BLaER1 treated with 17β-estradiol and CSF1 and Interleukin-3, amounts not matched to agents 10 nM and 100 nM (cell line): ENCODE measurements at regions not wholly inside any gene's neighbourhood (a gene's known extent, or its start where the extent isn't known, plus 50 kb on each side); places are given as distances from the start of the nearest gene placed in this dataset.

Source experiments
- H3K27ac ChIP-seq, 11 experiments: shearing (Covaris generic); formaldehyde crosslinking; 2 replicates each; pipeline ENCODE4 v1.8.1; 2022
- H3K27me3 ChIP-seq, 11 experiments: shearing (Covaris generic); formaldehyde crosslinking; 2 replicates each; pipeline ENCODE4 v1.8.1; 2022
- H3K36me3 ChIP-seq, 11 experiments: shearing (Covaris generic); formaldehyde crosslinking; 2 replicates each; pipeline ENCODE4 v1.8.1; 2022
- H3K4me1 ChIP-seq, 10 experiments: shearing (Covaris generic); formaldehyde crosslinking; 2 replicates each; pipeline ENCODE4 v1.8.1; 2022
- H3K4me2 ChIP-seq, 11 experiments: shearing (Covaris generic); formaldehyde crosslinking; 2 replicates each; pipeline ENCODE4 v1.8.1; 2022
- H3K4me3 ChIP-seq, 10 experiments: shearing (Covaris generic); formaldehyde crosslinking; 2 replicates each; pipeline ENCODE4 v1.8.1; 2022
- H3K9ac ChIP-seq, 11 experiments: shearing (Covaris generic); formaldehyde crosslinking; 2 replicates each; pipeline ENCODE4 v1.8.1; 2022
- H3K9me3 ChIP-seq, 11 experiments: shearing (Covaris generic); formaldehyde crosslinking; replicated peaks in 1 of 11; 2 replicates each; pipeline ENCODE4 v1.8.1; 2022
- H4K20me1 ChIP-seq, 11 experiments: shearing (Covaris generic); formaldehyde crosslinking; 2 replicates each; pipeline ENCODE4 v1.8.1; 2022
- Cebpa-rat ChIP-seq, 11 experiments: shearing (Covaris generic); IDR thresholded peaks; 2 replicates each; pipeline ENCODE4 v1.8.1; 2022

DNA sequence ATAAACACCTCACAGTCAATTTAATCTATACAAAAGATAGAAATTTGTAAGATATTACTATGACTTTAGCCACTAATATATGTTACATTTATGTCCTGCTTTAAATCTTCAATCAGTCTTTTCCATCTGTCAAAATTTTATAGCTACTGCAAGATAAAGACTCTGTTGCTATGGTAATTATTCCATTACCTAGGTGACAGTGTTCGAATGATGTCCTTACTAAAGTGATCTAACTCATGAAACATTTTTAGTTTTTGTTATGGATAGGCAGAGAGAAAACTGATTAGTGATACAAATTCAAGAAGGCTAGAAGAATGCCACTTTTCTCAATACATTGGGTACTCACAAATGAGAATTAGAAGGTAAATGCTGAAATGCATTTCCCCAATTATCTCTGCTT is 359.9 kb upstream of the FSHR start:
- peaks cover 0 to 9% (median 3%) of the 10 kb centered on the region in 10 experiments; a peak in 4 of 20 replicates for H3K4me1 ChIP-seq
- peaks cover 0 to 3% (median 0%) of the 10 kb centered on the region in 11 experiments; a peak in 1 of 22 replicates for H3K9me3 ChIP-seq
- no peak for TF ChIP-seq Cebpa-rat (IDR thresholded peaks at IDR 0.05)

GRCh38 chr2:49490710-49491109 is 336.4 kb upstream of the FSHR start:
- peaks cover 0 to 12% (median 7%) of the 10 kb centered on the region in 11 experiments; a peak in 6 of 22 replicates for H3K9me3 ChIP-seq
- no peak for TF ChIP-seq Cebpa-rat (IDR thresholded peaks at IDR 0.05)

More for the DNA sequence above, 359.9 kb upstream of the FSHR start:
- Histone ChIP-seq H3K27ac (no peak overlapping the region), H3K4me2 (no peak overlapping the region), H3K9ac (no peak overlapping the region), H4K20me1 (no peaks in the 10 kb centered on the region), H3K36me3 (no peaks in the 10 kb centered on the region), H3K4me3 (no peak overlapping the region), H3K27me3 (no peaks in the 10 kb centered on the region)

DNA sequence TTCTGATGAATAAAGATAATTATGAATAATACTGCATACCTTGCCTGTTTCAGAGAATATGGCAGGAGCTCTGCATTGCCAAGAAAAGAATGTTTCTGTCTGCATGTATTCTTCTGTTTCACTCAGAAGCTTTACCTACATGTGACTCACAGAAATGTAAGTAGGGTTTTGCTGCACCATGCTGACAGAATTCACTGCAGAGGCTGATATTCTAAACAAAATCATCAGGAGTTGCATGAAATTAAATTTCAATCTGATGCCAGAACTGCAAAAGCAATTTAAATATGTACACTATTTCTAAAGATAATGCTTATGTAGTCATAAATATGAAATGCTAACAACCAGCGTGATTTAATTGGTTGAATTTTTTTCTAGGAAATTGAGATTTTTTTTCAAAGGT is 332.8 kb upstream of the FSHR start:
- no peak for TF ChIP-seq Cebpa-rat (IDR thresholded peaks at IDR 0.05)
- Histone ChIP-seq H3K36me3 (no peaks in the 10 kb centered on the region), H3K4me1 (no peaks in the 10 kb centered on the region), H4K20me1 (no peaks in the 10 kb centered on the region), H3K27me3 (no peaks in the 10 kb centered on the region), H3K27ac (no peak overlapping the region), H3K9ac (no peak overlapping the region), H3K4me2 (no peak overlapping the region), H3K9me3 (peaks cover 0 to 8% (median 4%) of the 10 kb centered on the region in 11 experiments; a peak in 6 of 22 replicates), H3K4me3 (no peak overlapping the region)

More at GRCh38 chr2:49490710-49491109, 336.4 kb upstream of the FSHR start:
- H4K20me1 ChIP-seq = no peaks in the 10 kb centered on the region
- no peak overlapping the region for H3K4me3 ChIP-seq
- no peaks in the 10 kb centered on the region for H3K36me3 ChIP-seq
- H3K27ac ChIP-seq = no peak overlapping the region
- no peak overlapping the region for H3K4me2 ChIP-seq
- no peak overlapping the region for H3K9ac ChIP-seq
- no peaks in the 10 kb centered on the region for H3K4me1 ChIP-seq
- no peaks in the 10 kb centered on the region for H3K27me3 ChIP-seq

DNA sequence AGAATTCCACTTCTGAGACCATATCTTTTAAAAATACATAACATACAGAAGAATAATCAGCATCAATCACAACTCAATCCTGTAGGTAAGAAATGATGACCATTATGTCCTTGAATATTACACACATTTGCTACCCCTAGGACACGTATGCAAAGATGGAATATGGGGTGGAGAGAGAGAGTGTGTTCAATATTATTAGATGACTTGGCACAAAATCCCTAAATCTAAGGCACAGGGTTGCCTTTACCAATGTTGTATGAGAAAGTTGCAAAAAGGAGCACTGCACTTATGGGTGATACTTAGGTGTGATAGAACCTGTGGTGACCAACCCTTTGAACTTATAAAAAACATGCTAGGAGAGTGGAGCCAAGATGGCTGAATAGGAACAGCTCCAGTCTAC is 326.2 kb upstream of the FSHR start:
- no peak for TF ChIP-seq Cebpa-rat (IDR thresholded peaks at IDR 0.05)
- H3K27ac ChIP-seq = no peak overlapping the region
- no peaks in the 10 kb centered on the region for H3K36me3 ChIP-seq
- no peaks in the 10 kb centered on the region for H3K27me3 ChIP-seq
- no peak overlapping the region for H3K9ac ChIP-seq
- no peak overlapping the region for H3K4me2 ChIP-seq
- H3K4me1 ChIP-seq = no peaks in the 10 kb centered on the region
- no peaks in the 10 kb centered on the region for H4K20me1 ChIP-seq
- H3K4me3 ChIP-seq = no peak overlapping the region
- peaks cover 0 to 4% (median 0%) of the 10 kb centered on the region in 11 experiments; a peak in 4 of 22 replicates for H3K9me3 ChIP-seq

DNA sequence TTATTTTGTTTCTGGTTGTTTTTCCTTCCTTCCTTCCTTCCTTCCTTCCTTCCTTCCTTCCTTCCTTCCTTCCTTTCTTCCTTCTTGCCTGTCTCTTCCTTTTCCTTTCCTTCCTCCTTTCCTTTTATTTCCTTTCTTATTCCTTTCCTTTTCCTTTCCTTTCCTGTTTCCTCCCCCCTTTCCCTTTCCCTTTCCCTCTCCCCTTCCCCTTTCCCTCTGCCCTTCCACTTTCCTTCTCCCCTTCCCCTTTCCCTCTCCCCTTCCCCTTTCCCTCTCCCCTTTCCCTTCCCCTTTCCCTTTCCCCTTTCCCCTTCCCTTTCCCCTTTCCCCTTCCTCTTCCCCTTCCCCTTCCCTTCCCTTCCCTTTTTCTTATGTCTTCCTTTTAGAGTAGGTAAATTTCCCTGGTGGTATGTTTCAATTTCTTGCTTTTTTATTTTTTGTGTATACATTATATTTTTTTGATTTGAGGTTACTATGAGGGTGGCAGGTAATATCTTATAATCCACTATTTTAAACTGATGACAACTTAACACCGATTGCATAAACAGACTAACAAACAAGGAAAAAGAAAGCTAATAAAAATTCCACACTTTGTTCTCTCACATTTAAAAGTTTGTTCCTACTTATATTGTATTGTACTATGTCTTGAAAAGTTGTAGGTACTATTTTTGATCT is 311.0 kb upstream of the FSHR start:
- Histone ChIP-seq H3K4me1 (no peaks in the 10 kb centered on the region), H3K9ac (no peak overlapping the region), H3K27ac (no peak overlapping the region), H4K20me1 (no peaks in the 10 kb centered on the region), H3K9me3 (peaks cover 0 to 10% (median 9%) of the 10 kb centered on the region in 11 experiments; a peak in 13 of 22 replicates), H3K27me3 (no peaks in the 10 kb centered on the region), H3K4me3 (no peak overlapping the region), H3K36me3 (no peaks in the 10 kb centered on the region), H3K4me2 (no peak overlapping the region)
- no peak for TF ChIP-seq Cebpa-rat (IDR thresholded peaks at IDR 0.05)

- no peaks in the 10 kb centered on the region for H3K27me3 ChIP-seq
- TF ChIP-seq Cebpa-rat (IDR thresholded peaks at IDR 0.05) = no peak
- no peak overlapping the region for H3K4me3 ChIP-seq
- H3K27ac ChIP-seq = no peak overlapping the region
- H3K4me2 ChIP-seq = no peak overlapping the region
- peaks cover 0 to 4% (median 3%) of the 10 kb centered on the region in 11 experiments; a peak in 13 of 22 replicates for H3K9me3 ChIP-seq
- no peaks in the 10 kb centered on the region for H4K20me1 ChIP-seq
- no peaks in the 10 kb centered on the region for H3K4me1 ChIP-seq
- no peaks in the 10 kb centered on the region for H3K36me3 ChIP-seq
- no peak overlapping the region for H3K9ac ChIP-seq
Observed at GRCh38 chr2:49459314-49459993, 305.1 kb upstream of the FSHR start.

GRCh38 chr2:49444005-49444404 is 289.7 kb upstream of the FSHR start:
- Histone ChIP-seq H3K9me3 (no peaks in the 10 kb centered on the region), H3K36me3 (no peaks in the 10 kb centered on the region), H3K27me3 (no peaks in the 10 kb centered on the region), H3K4me1 (no peaks in the 10 kb centered on the region), H4K20me1 (no peaks in the 10 kb centered on the region), H3K4me2 (no peak overlapping the region), H3K9ac (no peak overlapping the region), H3K4me3 (no peak overlapping the region), H3K27ac (no peak overlapping the region)
- no peak for TF ChIP-seq Cebpa-rat (IDR thresholded peaks at IDR 0.05)

DNA sequence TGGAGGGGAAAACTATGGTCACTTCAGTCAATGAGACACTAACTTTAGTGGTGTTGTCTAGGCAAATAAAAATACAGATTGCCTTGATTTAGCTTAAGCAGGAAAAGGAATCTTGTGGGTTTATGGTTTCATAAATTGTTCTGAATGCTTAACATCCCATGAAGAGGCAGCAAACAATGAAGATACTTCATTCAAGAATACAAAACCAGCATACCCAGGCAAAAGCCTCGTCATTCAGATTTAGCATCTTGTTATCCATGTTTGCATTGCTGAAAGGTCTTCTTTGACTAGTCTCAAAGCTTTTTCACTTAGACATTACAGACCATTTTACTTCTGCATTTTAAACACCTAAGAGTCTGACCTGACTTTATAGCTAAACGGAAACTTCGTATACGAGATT is 272.7 kb upstream of the FSHR start:
- H3K36me3 ChIP-seq = no peaks in the 10 kb centered on the region
- no peak overlapping the region for H3K9ac ChIP-seq
- no peaks in the 10 kb centered on the region for H4K20me1 ChIP-seq
- H3K9me3 ChIP-seq = peaks cover 0 to 4% (median 0%) of the 10 kb centered on the region in 11 experiments; a peak in 1 of 22 replicates
- H3K27me3 ChIP-seq = no peaks in the 10 kb centered on the region
- no peak for TF ChIP-seq Cebpa-rat (IDR thresholded peaks at IDR 0.05)
- H3K4me3 ChIP-seq = no peak overlapping the region
- H3K4me1 ChIP-seq = no peaks in the 10 kb centered on the region
- H3K27ac ChIP-seq = no peak overlapping the region
- H3K4me2 ChIP-seq = no peak overlapping the region

- H3K9ac ChIP-seq = no peak overlapping the region
- H3K4me2 ChIP-seq = no peak overlapping the region
- no peaks in the 10 kb centered on the region for H3K4me1 ChIP-seq
- H3K9me3 ChIP-seq = no peaks in the 10 kb centered on the region
- no peak for TF ChIP-seq Cebpa-rat (IDR thresholded peaks at IDR 0.05)
- no peaks in the 10 kb centered on the region for H3K36me3 ChIP-seq
- no peak overlapping the region for H3K4me3 ChIP-seq
- no peaks in the 10 kb centered on the region for H4K20me1 ChIP-seq
- no peak overlapping the region for H3K27ac ChIP-seq
- H3K27me3 ChIP-seq = no peaks in the 10 kb centered on the region
Observed at GRCh38 chr2:49416252-49416651, 261.9 kb upstream of the FSHR start.

GRCh38 chr2:49404108-49404507 is 249.8 kb upstream of the FSHR start:
- Histone ChIP-seq H3K9me3 (no peaks in the 10 kb centered on the region), H3K36me3 (no peaks in the 10 kb centered on the region), H3K27me3 (no peaks in the 10 kb centered on the region), H3K27ac (no peak overlapping the region), H3K4me1 (no peaks in the 10 kb centered on the region), H3K4me3 (no peak overlapping the region), H3K4me2 (no peak overlapping the region), H4K20me1 (no peaks in the 10 kb centered on the region), H3K9ac (no peak overlapping the region)
- TF ChIP-seq Cebpa-rat (IDR thresholded peaks at IDR 0.05) = no peak
